ENCODE measurements at regions not wholly inside any gene's neighbourhood (a gene's known extent, or its start where the extent isn't known, plus 50 kb on each side); places are given as distances from the start of the nearest gene placed in this dataset.

DNA sequence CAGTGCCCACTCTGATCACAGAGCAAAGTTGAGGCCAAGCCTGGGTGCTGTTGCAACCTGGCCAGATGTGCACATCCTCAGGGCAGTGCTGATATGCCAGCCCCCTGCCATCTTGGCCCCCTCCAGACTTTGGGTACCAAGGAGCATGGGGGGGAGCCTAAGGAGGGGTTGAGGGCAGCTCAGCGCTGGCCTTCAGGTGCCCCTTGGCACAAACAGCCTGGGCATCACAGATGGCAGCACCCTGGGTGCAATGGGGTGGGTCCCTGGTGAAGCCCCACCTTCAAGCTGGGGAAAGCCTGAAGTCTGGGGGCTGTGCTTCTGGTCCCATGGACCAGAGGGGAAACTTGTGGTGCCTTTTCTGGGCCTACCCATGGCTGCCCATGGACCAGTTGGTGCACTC lies 163.0 kb downstream of the FAM47A start:
- H3K9me3 ChIP-seq (ENCODE audit: control extremely low read depth in 1 of 3, control insufficient read depth in 2 of 3, insufficient read depth in 1 of 3, low read length in 2 of 3) = peaks cover 0 to 12% (median 0%) of the 10 kb centered on the region in 3 donors
- WGBS (ENCODE audit: insufficient coverage) = 100% methylated on average over 1 of the region's 1 CpG
- intact Hi-C loops (cut with micrococcal nuclease) = no loop called here
- DNase-seq = no peak
- Mint-ChIP-seq H3K4me1 (no peaks in the 10 kb centered on the region), H3K27ac (no peak overlapping the region), H3K27me3 (no peaks in the 10 kb centered on the region), H3K4me3 (no peak overlapping the region), H3K9me3 (ENCODE audit: insufficient read depth) (peaks cover 2% of the 10 kb centered on the region)
- H3K27ac ChIP-seq (ENCODE audit: low read length in 2 of 2) = no peak overlapping the region
- CTCF ChIA-PET = no interaction called here
- POLR2A ChIA-PET = no interaction called here
- no peak overlapping the region for H3K9ac ChIP-seq (ENCODE audit: low read length)
- no peak for ATAC-seq (ENCODE audit: low read depth)
- no peaks in the 10 kb centered on the region for H4K20me1 ChIP-seq (ENCODE audit: control insufficient read depth, insufficient read depth, low read length, poor library complexity, severe bottlenecking)
- no peaks in the 10 kb centered on the region for H3K79me2 ChIP-seq (ENCODE audit: control insufficient read depth, insufficient read depth, low read length)
- no peak overlapping the region for H3K4me2 ChIP-seq (replicated peaks; ENCODE audit: low read depth, low read length, poor library complexity, severe bottlenecking)
- H2AFZ ChIP-seq (ENCODE audit: insufficient read depth, low read depth, low read length, poor library complexity, severe bottlenecking) = no peak overlapping the region
- no peak for TF ChIP-seq EZH2 (IDR thresholded peaks at IDR 0.05; ENCODE audit: borderline replicate concordance, insufficient read depth, low read depth, low read length, poor library complexity, severe bottlenecking)
- TF ChIP-seq, protein P1, sequence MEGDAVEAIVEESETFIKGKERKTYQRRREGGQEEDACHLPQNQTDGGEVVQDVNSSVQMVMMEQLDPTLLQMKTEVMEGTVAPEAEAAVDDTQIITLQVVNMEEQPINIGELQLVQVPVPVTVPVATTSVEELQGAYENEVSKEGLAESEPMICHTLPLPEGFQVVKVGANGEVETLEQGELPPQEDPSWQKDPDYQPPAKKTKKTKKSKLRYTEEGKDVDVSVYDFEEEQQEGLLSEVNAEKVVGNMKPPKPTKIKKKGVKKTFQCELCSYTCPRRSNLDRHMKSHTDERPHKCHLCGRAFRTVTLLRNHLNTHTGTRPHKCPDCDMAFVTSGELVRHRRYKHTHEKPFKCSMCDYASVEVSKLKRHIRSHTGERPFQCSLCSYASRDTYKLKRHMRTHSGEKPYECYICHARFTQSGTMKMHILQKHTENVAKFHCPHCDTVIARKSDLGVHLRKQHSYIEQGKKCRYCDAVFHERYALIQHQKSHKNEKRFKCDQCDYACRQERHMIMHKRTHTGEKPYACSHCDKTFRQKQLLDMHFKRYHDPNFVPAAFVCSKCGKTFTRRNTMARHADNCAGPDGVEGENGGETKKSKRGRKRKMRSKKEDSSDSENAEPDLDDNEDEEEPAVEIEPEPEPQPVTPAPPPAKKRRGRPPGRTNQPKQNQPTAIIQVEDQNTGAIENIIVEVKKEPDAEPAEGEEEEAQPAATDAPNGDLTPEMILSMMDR (IDR thresholded peaks at IDR 0.05) = no peak
- H3K27me3 ChIP-seq (replicated peaks in 1 of 4; ENCODE audit: control extremely low read depth in 1 of 4, control insufficient read depth in 3 of 4, insufficient read depth in 4 of 4, low read length in 3 of 4) = no peaks in the 10 kb centered on the region
- H3K36me3 ChIP-seq (replicated peaks in 1 of 2; ENCODE audit: control extremely low read depth in 1 of 2, control insufficient read depth in 1 of 2, extremely low read depth in 1 of 2, insufficient read depth in 2 of 2, low read length in 1 of 2) = no peaks in the 10 kb centered on the region
- no peak overlapping the region for H3K4me3 ChIP-seq (ENCODE audit: control extremely low read depth in 1 of 5, extremely low read depth in 1 of 5, insufficient read depth in 1 of 5, low read depth in 2 of 5, low read length in 4 of 5)
- no peaks in the 10 kb centered on the region for H3K4me1 ChIP-seq (ENCODE audit: control insufficient read depth in 2 of 2, insufficient read depth in 2 of 2, low read length in 2 of 2)

DNA sequence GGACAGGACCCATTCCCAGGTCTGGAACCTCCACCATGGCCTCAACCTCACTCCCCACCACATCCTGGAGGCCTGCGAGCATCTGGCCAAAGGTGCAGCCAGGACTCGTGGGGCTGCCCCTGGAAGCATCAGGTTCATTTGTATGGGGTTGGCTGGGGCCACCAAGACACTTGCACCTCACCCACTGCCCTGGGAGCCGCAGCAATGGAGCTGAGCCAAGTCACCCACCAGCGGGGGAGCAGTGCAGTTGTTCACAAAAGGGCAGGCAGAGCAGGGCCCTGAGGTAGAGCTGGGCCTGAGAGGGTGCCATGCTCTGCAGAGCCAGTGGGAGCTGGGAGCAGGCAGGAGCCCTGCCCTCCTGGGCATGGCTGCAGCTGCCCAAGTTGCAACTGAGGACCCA lies 163.5 kb downstream of the FAM47A start:
- ATAC-seq (ENCODE audit: low read depth) = no peak

More for the DNA sequence above, 163.5 kb downstream of the FAM47A start:
- Mint-ChIP-seq H3K27ac (no peak overlapping the region), H3K4me1 (no peaks in the 10 kb centered on the region), H3K4me3 (no peak overlapping the region), H3K9me3 (ENCODE audit: insufficient read depth) (peaks cover 2% of the 10 kb centered on the region), H3K27me3 (no peaks in the 10 kb centered on the region)
- Histone ChIP-seq H3K4me3 (ENCODE audit: control extremely low read depth in 1 of 5, extremely low read depth in 1 of 5, insufficient read depth in 1 of 5, low read depth in 2 of 5, low read length in 4 of 5) (no peak overlapping the region), H3K36me3 (replicated peaks in 1 of 2; ENCODE audit: control extremely low read depth in 1 of 2, control insufficient read depth in 1 of 2, extremely low read depth in 1 of 2, insufficient read depth in 2 of 2, low read length in 1 of 2) (no peaks in the 10 kb centered on the region), H3K4me2 (replicated peaks; ENCODE audit: low read depth, low read length, poor library complexity, severe bottlenecking) (no peak overlapping the region), H2AFZ (ENCODE audit: insufficient read depth, low read depth, low read length, poor library complexity, severe bottlenecking) (no peak overlapping the region), H3K27ac (ENCODE audit: low read length in 2 of 2) (no peak overlapping the region), H3K4me1 (ENCODE audit: control insufficient read depth in 2 of 2, insufficient read depth in 2 of 2, low read length in 2 of 2) (no peaks in the 10 kb centered on the region), H4K20me1 (ENCODE audit: control insufficient read depth, insufficient read depth, low read length, poor library complexity, severe bottlenecking) (no peaks in the 10 kb centered on the region), H3K9ac (ENCODE audit: low read length) (no peak overlapping the region), H3K9me3 (ENCODE audit: control extremely low read depth in 1 of 3, control insufficient read depth in 2 of 3, insufficient read depth in 1 of 3, low read length in 2 of 3) (peaks cover 0 to 12% (median 0%) of the 10 kb centered on the region in 3 donors), H3K79me2 (ENCODE audit: control insufficient read depth, insufficient read depth, low read length) (no peaks in the 10 kb centered on the region), H3K27me3 (replicated peaks in 1 of 4; ENCODE audit: control extremely low read depth in 1 of 4, control insufficient read depth in 3 of 4, insufficient read depth in 4 of 4, low read length in 3 of 4) (no peaks in the 10 kb centered on the region)
- 100% methylated on average over 2 of the region's 4 CpGs for WGBS (ENCODE audit: insufficient coverage)
- ChIA-PET CTCF (no interaction called here), POLR2A (no interaction called here)
- TF ChIP-seq, protein P1 (IDR thresholded peaks at IDR 0.05) = no peak
- TF ChIP-seq EZH2 (IDR thresholded peaks at IDR 0.05; ENCODE audit: borderline replicate concordance, insufficient read depth, low read depth, low read length, poor library complexity, severe bottlenecking) = no peak
- no peak for DNase-seq
- intact Hi-C loops (cut with micrococcal nuclease) = no loop called here
